Right lobe of liver (tissue), 4 donors: ENCODE measurements at regions not wholly inside any gene's neighbourhood (a gene's known extent, or its start where the extent isn't known, plus 50 kb on each side); places are given as distances from the start of the nearest gene placed in this dataset.

ENCODE experiments used
- POLR2A ChIP-seq: fragments of 450-650 bp; IDR thresholded peaks from one replicate; pipeline ENCODE4 v1.6.1; 2017; ENCODE audit warnings: antibody characterized with exemption, mild to moderate bottlenecking
- TF ChIP-seq, protein P1 (sequence below), 4 donors: fragments of 200-600 bp in 3 of 4; fragments of 450-650 bp in 1 of 4; IDR thresholded peaks; one replicate each; pipeline versions ENCODE4 v1.5.1 to v1.8.0; 2016 to 2022; ENCODE audit warnings: antibody characterized with exemption in 4 of 4, mild to moderate bottlenecking in 2 of 4
- donor health status: DM: no; HTN: no; CAD: no.
- donor health status: DM: no; HTN: no; CAD: no.
- donor health status: DM: no; HTN: yes; CAD: no.

- TF ChIP-seq, protein P1, sequence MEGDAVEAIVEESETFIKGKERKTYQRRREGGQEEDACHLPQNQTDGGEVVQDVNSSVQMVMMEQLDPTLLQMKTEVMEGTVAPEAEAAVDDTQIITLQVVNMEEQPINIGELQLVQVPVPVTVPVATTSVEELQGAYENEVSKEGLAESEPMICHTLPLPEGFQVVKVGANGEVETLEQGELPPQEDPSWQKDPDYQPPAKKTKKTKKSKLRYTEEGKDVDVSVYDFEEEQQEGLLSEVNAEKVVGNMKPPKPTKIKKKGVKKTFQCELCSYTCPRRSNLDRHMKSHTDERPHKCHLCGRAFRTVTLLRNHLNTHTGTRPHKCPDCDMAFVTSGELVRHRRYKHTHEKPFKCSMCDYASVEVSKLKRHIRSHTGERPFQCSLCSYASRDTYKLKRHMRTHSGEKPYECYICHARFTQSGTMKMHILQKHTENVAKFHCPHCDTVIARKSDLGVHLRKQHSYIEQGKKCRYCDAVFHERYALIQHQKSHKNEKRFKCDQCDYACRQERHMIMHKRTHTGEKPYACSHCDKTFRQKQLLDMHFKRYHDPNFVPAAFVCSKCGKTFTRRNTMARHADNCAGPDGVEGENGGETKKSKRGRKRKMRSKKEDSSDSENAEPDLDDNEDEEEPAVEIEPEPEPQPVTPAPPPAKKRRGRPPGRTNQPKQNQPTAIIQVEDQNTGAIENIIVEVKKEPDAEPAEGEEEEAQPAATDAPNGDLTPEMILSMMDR (IDR thresholded peaks at IDR 0.05), result no peak
- TF ChIP-seq POLR2A, result no peak
Measured at GRCh38 chr1:221907166-221907932, 165.5 kb upstream of the DUSP10 start.
